ENCODE measurements at regions not wholly inside any gene's neighbourhood (a gene's known extent, or its start where the extent isn't known, plus 50 kb on each side); places are given as distances from the start of the nearest gene placed in this dataset.
"Not testable (repeated sequence)": the region's sequence is repeated elsewhere in the genome, so short reads cannot be mapped to it uniquely, and the experiment has no call there.

- no peak for DNase-seq
- intact Hi-C loops (cut with DNase I), result no loop called here
- Histone ChIP-seq H3K9me3 (no peaks in the 10 kb centered on the region), H3K27me3 (no peaks in the 10 kb centered on the region), H3K36me3 (no peaks in the 10 kb centered on the region), H3K27ac (no peak overlapping the region), H3K4me3 (no peak overlapping the region), H3K4me1 (no peaks in the 10 kb centered on the region)
- TF ChIP-seq CTCF (IDR thresholded peaks at IDR 0.05), result no peak
- ATAC-seq, result no peak
Measured at GRCh38 chr3:154926721-154927120, 153.4 kb upstream of the MME start.

- ATAC-seq (no peak), DNase-seq (no peak)
- Histone ChIP-seq H3K27me3 (no peaks in the 10 kb centered on the region), H3K36me3 (no peaks in the 10 kb centered on the region), H3K9me3 (peaks cover 0 to 12% of the 10 kb centered on the region in 2 donors), H3K4me1 (no peaks in the 10 kb centered on the region), H3K4me3 (no peak overlapping the region), H3K27ac (no peak overlapping the region)
- intact Hi-C loops (cut with DNase I), result no loop called here
- TF ChIP-seq CTCF (IDR thresholded peaks at IDR 0.05), result no peak
Measured at GRCh38 chr3:154921351-154921750, 158.8 kb upstream of the MME start.

- no peak overlapping the region for H3K27ac ChIP-seq
- no peaks in the 10 kb centered on the region for H3K36me3 ChIP-seq
- H3K4me1 ChIP-seq, result no peaks in the 10 kb centered on the region
- peak in 1 of 4 donors; percentile 5 for DNase-seq
- H3K9me3 ChIP-seq, result peaks cover 0 to 19% of the 10 kb centered on the region in 2 donors
- no peak for TF ChIP-seq CTCF (IDR thresholded peaks at IDR 0.05)
- intact Hi-C loops (cut with DNase I), result no loop called here
- ATAC-seq, result no peak
- no peak overlapping the region for H3K4me3 ChIP-seq
- H3K27me3 ChIP-seq, result no peaks in the 10 kb centered on the region
Measured at GRCh38 chr3:154919226-154919625, 160.9 kb upstream of the MME start.

- Histone ChIP-seq H3K27me3 (no peaks in the 10 kb centered on the region), H3K36me3 (no peaks in the 10 kb centered on the region), H3K27ac (no peak overlapping the region), H3K4me3 (no peak overlapping the region), H3K9me3 (peaks cover 0 to 3% of the 10 kb centered on the region in 2 donors), H3K4me1 (no peaks in the 10 kb centered on the region)
- no peak for TF ChIP-seq CTCF (IDR thresholded peaks at IDR 0.05)
- DNase-seq (no peak), ATAC-seq (peak; percentile 55)
- intact Hi-C loops (cut with DNase I), result no loop called here
Measured at GRCh38 chr3:154904328-154904727, 175.8 kb upstream of the MME start.

GRCh38 chr3:154902495-154902894 is 177.6 kb upstream of the MME start:
- H3K4me1 ChIP-seq; DNase-seq; H3K27ac ChIP-seq; H3K27me3 ChIP-seq; H3K4me3 ChIP-seq; H3K36me3 ChIP-seq; intact Hi-C loops (cut with DNase I); ATAC-seq; H3K9me3 ChIP-seq: not testable (repeated sequence)

GRCh38 chr3:154901278-154901677 is 178.8 kb upstream of the MME start:
- no peaks in the 10 kb centered on the region for H3K9me3 ChIP-seq
- H3K27me3 ChIP-seq, result no peaks in the 10 kb centered on the region
- H3K27ac ChIP-seq, result no peak overlapping the region
- TF ChIP-seq CTCF (IDR thresholded peaks at IDR 0.05), result no peak
- ATAC-seq, result no peak
- no peaks in the 10 kb centered on the region for H3K4me1 ChIP-seq
- intact Hi-C loops (cut with DNase I), result no loop called here
- no peaks in the 10 kb centered on the region for H3K36me3 ChIP-seq
- no peak overlapping the region for H3K4me3 ChIP-seq
- DNase-seq, result no peak
